Epidermal melanocyte (primary cell): ENCODE measurements at regions not wholly inside any gene's neighbourhood (a gene's known extent, or its start where the extent isn't known, plus 50 kb on each side); places are given as distances from the start of the nearest gene placed in this dataset.
"Not testable (repeated sequence)": the region's sequence is repeated elsewhere in the genome, so short reads cannot be mapped to it uniquely, and the experiment has no call there.

Source experiments
- DNase-seq: peaks from one replicate; pipeline ENCODE4 v3.0.0; 2011; ENCODE audit warnings: low spot score; ENCODE audit not compliant: insufficient read length

DNA sequence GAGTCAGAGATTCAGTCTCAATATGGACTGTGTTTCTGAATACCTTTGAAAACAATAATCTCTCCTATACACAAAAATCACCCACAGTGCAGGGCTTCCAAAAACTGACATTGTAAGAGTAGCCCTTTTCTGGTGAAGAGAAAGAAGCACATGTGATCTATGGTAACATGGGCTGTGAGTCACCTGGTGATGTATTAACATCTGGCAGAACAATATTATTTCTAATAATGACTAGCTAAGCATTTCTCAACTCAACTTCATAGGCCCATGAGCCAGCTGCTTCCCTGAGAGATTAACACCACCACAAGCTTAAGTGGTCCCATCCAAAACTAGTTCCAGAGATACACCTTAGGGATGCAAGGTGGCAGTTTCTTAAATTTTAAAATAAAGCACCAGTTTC, 331.0 kb upstream of the NRP1 start:
- DNase-seq, result no peak

DNA sequence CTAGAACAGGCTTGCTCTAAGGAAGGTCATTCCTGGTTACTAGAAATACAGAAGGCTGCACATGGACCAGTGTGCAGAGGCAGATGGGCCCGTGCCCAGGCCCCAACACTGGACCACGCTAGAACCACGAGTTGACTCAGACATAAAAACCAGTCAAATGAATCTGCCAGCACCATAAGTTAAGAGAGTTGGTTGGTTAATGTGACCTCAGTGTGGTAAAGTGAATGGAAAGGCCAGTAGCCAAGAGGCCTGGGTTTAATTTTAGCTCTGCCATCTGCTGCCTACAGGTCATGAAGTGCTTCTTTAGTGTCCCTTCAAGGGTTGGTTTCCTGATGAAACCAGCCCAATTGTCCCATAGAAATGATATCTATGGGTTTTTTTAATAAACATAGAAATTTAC, 329.6 kb upstream of the NRP1 start:
- DNase-seq, result no peak

DNA sequence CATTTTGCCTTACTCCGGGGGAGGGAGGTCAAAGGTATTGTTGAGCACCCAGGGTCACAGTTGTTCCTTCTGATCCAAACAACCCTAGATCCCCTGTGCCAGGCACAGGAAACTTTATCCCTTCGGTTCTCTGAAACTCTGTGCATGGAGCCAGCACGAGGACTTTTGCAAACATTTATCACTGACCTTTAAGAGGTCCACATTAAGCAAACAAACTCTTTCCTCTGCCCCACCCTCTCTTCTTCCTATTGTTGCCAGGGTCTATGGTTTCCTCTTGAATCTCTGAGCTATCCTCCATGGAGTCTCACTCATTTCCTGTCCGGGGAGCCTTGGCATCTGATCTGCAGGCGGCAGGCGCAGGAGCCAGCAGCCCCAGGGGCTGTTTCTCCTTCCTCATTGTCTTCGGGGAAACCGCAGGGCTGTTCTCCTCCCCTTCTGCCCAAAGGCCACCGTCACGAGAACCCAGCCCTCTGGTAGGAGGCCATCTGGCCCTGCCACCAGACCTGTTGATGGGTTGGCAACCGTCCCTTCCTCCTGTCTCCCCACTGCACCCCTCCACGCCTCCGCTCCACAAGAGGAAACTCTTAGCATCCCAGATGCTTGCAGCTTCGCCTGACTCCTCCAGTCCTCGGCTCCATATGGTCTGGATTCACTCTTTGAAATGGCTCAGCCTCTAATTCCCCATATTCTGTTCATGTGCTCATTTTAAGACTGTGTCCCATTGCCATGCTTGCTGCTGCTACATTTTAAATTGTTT, 327.3 kb upstream of the NRP1 start:
- peak; percentile 56 for DNase-seq

DNA sequence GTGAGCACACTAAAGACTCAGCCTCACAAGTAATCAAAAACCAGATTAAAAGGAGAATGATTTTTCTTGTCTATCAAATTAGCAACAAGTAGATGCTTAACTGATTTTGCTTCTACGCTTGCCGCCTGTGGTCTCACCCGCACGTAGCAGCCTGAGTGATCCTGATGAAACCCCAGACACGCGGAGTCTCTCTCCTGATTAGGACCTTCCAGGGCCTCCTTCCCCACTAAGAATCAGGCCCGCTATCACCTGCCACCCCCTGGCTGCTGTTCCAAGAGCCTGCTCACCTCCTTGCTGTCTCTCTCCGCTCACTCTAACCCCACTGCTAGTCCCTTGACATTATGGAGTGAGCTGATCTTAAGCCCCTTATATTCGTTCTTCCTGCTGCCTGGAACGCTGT, 325.9 kb upstream of the NRP1 start:
- no peak for DNase-seq

DNA sequence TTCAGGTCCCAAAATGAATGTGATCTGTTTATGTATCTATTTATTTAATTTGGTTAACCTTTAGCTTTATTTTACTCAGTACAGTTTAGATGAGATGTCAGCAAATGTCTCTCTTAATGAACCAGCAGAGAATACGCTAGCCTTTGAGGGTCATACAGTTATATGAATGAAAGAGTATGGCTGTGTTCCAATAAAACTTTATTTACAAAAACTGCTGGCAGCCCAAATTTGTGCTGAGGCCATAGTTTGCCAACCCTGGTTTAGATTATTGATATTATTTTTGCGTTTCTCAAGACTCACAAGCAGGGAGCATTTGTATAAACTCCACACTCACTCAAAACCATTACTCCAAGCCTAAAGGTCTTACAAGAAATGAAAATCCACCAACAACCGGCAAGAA, 323.4 kb upstream of the NRP1 start:
- no peak for DNase-seq

DNA sequence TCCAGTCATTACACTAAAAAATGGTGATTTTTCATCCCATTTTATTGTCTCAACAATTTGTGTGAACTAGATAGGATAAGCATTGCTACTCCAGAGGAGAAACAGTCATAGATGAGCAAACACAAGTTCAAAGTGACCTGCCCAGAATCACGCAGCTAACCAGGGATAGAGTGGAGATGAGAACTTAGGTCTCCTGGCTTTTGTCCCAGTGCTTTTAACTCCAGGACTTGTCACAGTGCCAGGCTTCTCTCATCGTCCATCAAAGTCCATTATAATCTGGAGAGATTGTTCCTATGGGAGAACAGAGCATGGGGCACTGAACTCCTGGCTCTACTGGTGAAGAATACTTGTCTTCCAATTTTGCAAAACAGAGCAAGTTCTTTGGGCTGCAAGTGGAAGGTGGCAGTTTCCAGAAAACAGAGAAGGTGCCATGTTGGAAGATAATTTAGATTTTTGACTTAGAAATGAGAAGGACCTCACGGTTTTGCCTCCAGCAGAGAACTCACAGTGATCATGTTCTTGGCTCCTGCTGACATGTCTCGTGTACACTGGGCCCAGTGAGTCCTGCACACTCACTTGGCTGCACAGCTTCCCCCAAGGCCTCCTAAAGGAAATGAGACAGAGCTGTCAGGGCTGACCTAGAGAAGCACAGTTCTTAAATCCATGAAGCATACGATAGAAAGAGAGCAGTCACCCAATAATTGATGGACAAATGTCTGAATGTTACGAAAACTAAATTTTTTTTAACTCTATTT, 322.9 kb upstream of the NRP1 start:
- no peak for DNase-seq

DNA sequence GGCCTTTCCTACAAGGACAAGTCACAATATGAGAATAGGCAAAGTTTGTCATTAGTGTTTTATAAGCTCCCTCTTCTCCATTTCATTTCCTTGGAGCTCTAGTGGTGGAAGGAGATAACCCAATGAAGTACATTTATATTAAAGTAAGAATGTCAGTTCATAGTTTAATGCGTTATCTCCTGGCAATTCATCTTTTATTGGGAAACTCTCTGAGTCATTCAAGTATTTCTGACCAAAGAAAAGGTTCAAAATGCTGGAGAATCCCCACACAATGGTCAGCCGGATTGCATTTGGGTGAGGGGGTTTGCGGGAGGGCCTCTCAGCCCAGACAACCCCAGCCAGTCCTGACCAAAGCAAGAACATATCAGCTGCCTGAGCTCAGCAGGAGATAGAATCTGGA, 321.5 kb upstream of the NRP1 start:
- DNase-seq, result no peak

DNA sequence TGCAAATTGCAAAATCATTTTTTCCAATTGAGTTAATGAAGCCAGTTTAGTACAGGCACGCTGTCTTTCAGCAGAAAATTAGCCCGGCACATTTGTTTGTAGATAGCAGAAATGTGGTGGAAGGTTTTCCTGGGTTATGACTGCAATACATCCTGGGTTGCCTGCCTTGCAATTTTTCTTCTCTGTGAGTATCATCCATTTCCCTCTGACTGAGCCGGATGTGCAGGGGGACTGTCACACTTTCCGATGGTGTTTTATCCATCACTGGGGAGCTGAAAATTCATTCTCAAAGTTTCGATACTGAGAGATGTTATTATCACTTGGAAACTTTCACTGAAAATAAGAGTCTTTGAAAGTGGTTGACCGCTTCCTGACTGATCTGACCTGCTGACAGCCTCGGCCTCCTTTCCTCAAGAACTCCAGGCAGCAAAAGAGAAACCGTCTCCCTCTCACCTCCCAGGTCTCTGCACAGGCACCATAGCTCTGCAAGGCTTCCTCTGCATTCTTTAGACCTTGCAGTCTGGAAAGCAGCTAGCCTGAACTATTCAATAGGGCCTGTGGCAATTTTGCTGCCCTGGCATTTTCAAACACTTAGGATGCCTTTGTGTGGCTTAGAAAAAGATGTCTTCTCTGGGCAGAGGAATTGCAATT, 320.8 kb upstream of the NRP1 start:
- DNase-seq, result peak; percentile 39

DNA sequence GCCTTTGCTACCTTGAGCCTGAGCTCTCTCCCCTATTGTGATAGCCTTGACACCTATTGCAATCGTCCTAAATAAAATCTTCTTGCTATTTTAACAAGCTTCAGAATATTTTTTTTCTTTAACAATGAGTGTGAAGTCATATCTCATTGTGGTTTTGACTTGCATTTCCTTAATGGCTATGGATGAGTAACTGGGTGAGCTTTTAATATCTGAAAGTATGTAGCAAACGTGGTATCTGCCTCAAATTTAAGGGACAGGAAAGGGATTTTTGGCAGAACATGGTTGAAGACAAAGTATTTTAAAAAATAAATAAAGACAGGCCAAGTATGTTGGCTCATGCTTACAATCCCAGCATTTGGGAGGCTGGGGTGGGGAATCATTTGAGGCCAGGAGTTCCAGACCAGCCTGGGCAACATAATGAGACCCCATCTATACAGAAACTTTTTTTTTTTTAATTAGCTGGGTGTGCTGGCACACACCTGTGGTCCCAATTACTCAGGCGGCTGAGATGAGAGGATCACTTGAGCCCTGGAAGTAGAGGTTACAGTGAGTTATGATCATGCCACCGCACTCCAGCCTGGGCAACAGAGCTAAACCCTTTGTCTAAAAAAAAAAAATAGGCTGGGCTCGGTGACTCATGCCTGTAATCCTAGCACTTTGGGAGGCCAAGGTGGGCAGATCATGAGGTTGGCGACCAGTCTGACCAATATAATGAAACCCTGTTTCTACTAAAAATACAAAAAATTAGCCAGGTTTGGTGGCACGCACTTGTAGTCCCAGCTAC, 319.3 kb upstream of the NRP1 start:
- no peak for DNase-seq

DNA sequence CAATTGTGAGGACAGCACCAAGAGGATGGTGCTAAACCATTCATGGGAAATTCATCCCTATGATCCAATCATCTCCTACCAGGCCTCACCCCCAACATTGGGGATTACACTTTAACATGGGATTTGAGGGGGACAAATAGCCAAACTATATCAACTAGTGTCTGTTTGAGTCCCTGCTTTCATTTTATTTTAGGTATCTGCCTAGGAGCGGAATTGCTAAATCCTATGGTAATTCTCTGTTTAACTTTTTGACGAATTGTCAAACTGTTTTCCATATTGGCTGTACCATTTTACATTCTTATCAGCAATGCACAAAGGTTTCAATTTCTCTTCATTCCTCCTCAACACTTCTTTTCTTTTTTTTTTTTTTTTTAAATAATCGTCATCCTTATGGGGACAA, 318.4 kb upstream of the NRP1 start:
- no peak for DNase-seq

DNA sequence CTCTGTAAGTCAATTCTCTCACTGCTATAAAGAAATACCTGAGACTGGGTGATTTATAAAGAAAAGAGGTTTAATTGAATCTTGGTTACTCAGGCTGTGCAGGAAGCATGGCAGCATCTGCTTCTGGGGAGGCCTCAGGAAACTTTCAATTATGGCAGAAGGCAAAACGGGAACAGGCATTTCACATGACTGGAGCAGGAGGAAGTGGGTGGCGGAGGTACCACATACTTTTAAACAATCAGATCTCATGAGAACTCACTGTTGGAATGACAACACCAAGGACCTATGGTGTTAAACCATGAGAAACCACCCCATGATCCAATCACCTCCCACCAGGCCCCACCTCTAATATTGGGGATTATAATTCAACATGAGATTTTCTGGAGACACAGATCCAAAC, 315.7 kb upstream of the NRP1 start:
- not testable (repeated sequence) for DNase-seq

DNA sequence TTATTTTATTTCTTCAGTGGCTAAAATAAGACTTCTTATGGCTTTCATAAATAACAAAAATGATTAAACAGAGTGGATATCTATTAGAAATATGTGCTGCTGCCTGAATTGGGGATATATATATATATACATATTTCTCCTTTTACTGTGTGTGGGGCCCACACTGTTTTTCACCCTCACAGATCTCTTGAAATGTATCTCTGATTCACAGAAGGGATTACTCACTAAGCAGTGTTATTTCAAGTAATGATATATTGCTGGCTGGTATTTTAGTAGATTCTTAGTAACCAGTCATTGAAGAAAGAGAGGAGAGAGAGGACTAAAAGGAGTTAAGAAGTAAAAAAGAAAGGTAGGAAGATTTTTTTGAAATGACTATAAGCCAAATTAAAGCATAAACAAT, 308.6 kb upstream of the NRP1 start:
- DNase-seq, result no peak

DNA sequence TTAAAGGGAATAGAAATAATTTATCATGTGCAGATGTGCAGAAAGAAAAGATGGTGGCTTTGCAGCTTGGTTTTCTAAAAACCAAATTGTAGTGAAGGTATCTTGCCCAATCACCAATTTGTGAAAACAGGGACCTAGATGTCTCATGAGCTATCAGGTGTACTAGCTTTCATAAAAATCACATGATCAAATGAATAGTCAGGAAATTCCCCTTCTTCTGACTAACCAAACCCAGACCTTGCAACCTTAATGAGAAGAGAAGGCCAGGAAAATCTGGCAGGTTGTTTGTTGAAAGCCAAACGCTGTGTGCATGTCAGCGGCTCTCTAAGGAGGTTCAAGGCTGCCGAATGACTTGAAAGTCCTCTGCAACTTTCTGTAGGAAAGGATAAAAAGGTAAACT, 304.4 kb upstream of the NRP1 start:
- DNase-seq, result no peak

DNA sequence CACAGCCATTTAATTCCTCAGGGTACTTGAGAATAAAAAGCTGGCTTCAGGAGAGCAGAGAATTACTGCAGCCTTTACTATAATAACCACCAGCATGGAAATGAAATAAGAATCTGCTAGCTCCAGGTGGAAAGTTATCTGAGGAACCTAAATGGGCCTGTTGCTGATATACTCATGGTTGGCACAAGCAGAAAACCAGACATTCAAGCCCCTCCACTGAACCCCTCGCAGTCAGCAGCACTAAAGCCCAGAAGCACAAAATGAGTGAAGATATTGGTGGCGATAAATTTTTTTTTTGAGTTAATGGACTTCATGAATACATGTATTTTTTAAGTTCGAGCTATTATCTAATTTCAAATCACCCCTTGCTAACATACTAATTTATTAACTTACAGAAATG, 303.9 kb upstream of the NRP1 start:
- no peak for DNase-seq

DNA sequence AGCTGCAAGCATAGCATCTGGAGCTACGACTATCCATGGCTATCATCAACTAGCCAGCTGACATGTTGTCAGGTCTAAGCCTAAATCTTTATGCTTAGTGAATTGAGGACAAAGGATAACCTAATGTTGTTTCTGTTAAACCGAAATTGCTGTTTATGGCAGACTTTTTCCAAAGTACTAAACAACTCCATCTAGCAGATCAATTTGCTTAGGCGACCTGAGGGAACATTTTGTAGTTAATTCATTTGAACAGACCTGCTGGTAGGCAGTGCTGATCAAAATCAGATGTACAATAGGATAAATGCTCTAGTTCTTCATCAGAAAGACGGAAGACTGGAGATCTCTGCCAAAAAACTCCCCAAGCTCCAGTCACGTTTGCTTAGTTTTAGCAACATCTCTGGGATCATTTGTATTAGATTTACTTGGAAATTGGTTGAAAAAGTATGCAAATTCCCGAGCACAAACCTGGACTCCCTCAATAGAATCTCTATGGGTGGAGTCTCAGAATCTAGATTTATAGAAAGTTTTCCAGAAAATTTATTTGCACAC, 301.6 kb upstream of the NRP1 start:
- DNase-seq, result no peak

DNA sequence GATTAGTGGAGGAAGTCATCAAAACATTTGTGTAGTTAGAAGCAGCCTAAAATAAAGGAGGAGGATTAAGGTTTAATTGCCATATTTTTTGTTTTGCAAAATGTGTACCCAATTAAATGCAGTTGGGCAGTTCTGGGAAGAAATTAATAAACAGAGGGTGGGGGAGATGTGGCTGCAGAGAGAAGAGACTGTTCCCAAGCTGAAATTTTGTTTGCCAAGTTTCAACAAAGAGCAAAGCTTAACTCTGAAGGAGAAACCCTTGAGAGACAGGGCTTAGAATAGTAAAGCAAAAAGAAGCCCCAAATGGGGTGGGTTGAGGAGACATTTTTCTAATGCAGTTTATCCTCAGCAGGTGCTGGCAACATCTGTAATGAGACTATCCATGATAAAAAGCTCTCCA, 298.0 kb upstream of the NRP1 start:
- no peak for DNase-seq

DNA sequence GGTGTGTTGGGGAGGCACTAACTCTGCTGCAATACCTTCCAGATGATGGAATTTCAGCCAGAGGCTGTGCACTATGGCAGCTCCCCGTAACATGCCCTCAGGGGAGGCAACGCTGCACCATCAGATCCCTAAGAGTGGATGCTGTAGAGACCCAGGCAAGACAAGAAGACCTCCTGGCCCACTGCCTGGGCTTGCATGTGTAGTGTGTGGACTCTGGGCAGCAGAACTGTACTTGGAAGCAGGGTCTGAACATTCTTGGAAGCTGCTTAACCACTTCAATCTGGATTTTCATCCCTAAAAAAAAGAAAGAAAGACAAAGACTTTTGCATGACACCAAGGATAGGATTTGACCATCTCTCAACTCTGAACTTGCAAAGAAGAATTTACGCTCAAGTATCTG, 297.5 kb upstream of the NRP1 start:
- DNase-seq, result no peak

DNA sequence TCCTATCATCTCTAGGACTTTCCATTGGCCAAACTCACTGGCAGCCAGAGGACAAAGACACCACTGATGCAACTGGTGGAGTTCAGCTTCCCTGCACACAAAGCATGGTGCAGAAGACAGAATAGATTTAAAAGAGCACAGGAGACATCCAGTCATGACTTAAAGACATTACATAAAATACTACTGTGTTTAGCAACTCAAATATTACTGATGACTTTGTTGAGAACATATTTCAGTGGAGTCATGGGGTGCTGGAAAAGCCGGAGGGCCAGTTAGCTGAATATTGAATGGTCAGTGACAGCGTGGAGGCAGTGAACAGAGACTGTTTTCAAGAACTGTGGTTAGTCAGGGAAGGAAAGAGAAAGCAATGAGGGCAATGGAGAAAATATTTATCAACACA, 296.3 kb upstream of the NRP1 start:
- DNase-seq, result no peak

DNA sequence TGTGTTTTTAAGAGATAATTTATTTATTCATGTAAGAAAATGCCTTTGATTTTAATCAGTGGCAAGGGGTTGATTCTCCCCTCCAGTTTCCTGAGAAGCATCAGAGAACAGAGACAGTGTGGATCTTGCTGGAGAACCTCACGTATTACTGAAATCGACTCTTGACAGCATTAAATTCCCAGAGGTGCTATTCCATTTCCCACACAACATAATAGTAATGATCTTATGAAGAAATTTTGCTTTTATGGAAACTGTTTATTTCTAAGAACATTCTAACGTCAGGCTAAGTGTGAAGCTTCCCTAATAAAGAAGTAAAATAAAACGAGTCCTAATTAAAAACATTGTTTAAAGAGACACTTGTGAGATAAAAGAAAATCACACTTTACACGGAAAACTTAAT, 293.1 kb upstream of the NRP1 start:
- no peak for DNase-seq

DNA sequence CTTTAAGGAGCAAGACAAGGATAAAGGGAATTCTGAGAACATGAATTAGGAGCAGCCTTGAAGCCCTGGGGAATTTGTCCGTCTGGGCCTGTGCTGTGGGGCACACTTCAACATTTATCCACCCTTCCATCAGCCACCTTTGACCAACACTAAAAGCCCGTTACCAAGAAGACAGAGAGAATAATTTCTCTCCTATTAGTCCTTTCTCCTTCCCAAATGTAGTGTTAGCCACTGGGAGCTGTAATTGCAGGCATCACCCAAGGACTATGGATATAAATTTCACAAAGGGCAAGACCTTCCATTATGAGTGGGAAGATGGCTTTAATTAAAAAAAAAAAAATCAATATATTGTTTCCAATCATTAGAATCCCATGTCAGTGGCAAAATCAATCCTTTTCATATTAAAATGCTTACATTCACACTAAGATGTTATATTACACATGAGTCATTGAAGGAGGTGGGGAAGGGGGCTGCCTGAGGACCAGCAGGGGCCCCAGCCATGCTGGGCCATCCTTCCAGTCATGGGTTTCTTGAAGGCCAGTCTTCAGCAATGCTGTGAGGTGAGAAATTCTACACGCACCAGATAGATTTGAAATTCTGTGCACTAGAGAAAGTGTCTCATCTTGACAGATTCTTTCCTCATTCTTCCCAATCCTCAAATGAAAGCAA, 292.5 kb upstream of the NRP1 start:
- DNase-seq, result no peak

DNA sequence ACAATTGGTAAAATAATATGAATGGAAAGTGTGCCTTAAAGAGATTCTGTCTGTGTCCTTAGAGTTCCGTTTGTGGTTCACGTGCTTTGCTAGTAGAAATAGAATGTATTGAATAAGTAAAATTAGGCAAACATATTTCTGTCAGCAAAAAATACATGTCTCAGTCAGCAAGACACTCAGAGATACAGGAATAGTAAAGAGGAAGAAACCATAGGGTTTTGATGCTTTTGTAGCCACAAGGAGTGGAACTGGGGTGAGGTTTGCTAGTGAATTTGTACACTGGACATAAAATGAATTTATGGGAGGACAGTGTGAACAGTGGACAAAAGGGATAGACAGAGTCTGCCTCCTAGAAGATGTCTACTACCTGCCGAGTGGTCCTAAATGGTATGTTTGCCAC, 289.2 kb upstream of the NRP1 start:
- DNase-seq, result no peak
